Left lung (tissue), 4 donors: ENCODE measurements at regions not wholly inside any gene's neighbourhood (a gene's known extent, or its start where the extent isn't known, plus 50 kb on each side); places are given as distances from the start of the nearest gene placed in this dataset.

Experiments used
- ATAC-seq: fragments of 200-7000 bp; cut with Tn5 transposase; one replicate; pipeline ENCODE4 v1.9.1; 2020; ENCODE audit warnings: moderate library complexity
- DNase-seq, 4 donors: peaks; one replicate each; pipeline ENCODE4 v3.0.0-alpha.2; 2013 to 2020
- H3K27ac ChIP-seq, 2 donors: fragments of 200-600 bp; sonication (generic) in 1 of 2; one replicate each; pipeline versions ENCODE4 v1.5.0 to v1.8.0; 2020 to 2021
- H3K27me3 ChIP-seq, 2 donors: fragments of 200-600 bp; sonication (generic) in 1 of 2; one replicate each; pipeline versions ENCODE4 v1.5.0 to v1.8.0; 2020 to 2021
- H3K36me3 ChIP-seq, 2 donors: fragments of 200-600 bp; sonication (generic) in 1 of 2; one replicate each; pipeline versions ENCODE4 v1.5.0 to v1.8.0; 2020 to 2021
- H3K4me1 ChIP-seq, 2 donors: fragments of 200-600 bp; one replicate each; pipeline ENCODE4 v1.8.0; 2021
- H3K4me3 ChIP-seq, 2 donors: fragments of 200-600 bp; sonication (generic) in 1 of 2; one replicate each; pipeline versions ENCODE4 v1.5.0 to v1.8.0; 2020 to 2021; ENCODE audit warnings: mild to moderate bottlenecking in 1 of 2
- H3K9me3 ChIP-seq, 2 donors: fragments of 200-600 bp; sonication (generic) in 1 of 2; one replicate each; pipeline versions ENCODE4 v1.5.0 to v1.8.0; 2020 to 2021
- intact Hi-C, 2 donors: fragments of 100-400 bp; cut with DNase I; formaldehyde crosslinking; loops; one replicate each; pipeline versions ENCODE4 v1.11.2 to v1.14.2; 2022
- TF ChIP-seq, protein P1 (sequence below), 2 donors: fragments of 200-600 bp; sonication (generic) in 1 of 2; IDR thresholded peaks; one replicate each; pipeline versions ENCODE4 v1.5.0 to v1.8.0; 2021; ENCODE audit warnings: antibody characterized with exemption in 2 of 2
- donor health status: DM: no; HTN: yes; CAD: no.
- donor health status: DM: no; HTN: no; CAD: no.

DNA sequence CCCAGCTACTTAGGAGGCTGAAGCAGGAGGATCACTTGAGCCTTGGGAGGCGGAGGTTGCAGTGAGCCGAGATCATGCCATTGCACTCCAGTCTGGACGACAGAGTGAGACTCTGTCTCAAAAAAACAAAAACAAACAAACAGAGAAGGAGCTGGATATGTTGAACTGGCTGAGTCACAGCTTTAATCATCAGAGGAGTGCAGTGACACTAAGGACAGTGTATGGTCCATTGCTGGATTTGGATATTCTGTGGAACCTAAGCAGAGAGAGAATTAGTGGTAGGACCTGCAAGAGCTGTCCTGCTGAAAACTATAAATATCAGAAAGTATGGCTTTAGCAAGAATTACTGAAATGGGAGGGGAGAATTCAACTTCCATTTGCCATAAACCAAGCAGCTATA, 163.0 kb upstream of the PELI2 start:
- no peaks in the 10 kb centered on the region for H3K4me1 ChIP-seq
- no peak for ATAC-seq
- no peak overlapping the region for H3K27ac ChIP-seq
- no peaks in the 10 kb centered on the region for H3K9me3 ChIP-seq
- no peak overlapping the region for H3K4me3 ChIP-seq
- intact Hi-C loops, result no loop called here
- no peaks in the 10 kb centered on the region for H3K27me3 ChIP-seq
- no peaks in the 10 kb centered on the region for H3K36me3 ChIP-seq
- TF ChIP-seq, protein P1, sequence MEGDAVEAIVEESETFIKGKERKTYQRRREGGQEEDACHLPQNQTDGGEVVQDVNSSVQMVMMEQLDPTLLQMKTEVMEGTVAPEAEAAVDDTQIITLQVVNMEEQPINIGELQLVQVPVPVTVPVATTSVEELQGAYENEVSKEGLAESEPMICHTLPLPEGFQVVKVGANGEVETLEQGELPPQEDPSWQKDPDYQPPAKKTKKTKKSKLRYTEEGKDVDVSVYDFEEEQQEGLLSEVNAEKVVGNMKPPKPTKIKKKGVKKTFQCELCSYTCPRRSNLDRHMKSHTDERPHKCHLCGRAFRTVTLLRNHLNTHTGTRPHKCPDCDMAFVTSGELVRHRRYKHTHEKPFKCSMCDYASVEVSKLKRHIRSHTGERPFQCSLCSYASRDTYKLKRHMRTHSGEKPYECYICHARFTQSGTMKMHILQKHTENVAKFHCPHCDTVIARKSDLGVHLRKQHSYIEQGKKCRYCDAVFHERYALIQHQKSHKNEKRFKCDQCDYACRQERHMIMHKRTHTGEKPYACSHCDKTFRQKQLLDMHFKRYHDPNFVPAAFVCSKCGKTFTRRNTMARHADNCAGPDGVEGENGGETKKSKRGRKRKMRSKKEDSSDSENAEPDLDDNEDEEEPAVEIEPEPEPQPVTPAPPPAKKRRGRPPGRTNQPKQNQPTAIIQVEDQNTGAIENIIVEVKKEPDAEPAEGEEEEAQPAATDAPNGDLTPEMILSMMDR (IDR thresholded peaks at IDR 0.05), result no peak
- DNase-seq, result no peak

DNA sequence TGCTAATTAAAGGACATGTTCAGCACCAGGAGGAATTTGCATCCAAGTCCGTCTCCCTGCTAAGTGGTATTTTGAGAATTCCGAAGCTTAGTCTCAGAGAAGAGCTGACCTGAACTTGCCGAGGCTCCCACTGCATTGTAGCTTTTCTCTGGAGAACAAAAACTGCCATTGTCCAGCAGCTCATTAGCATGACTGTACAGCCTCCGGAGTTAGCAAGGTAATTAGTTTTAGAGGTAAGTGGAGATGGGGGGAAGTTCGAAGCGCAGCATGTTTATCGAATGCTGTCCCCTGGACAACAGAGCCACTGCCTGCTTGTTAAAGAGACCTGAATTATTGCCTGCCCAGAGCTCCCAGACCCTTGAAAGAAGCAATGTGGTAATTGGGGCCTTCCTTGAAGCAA, 160.3 kb upstream of the PELI2 start:
- Histone ChIP-seq H3K4me3 (no peak overlapping the region), H3K27ac (no peak overlapping the region), H3K27me3 (no peaks in the 10 kb centered on the region), H3K36me3 (no peaks in the 10 kb centered on the region), H3K4me1 (no peaks in the 10 kb centered on the region), H3K9me3 (no peaks in the 10 kb centered on the region)
- TF ChIP-seq, protein P1 (IDR thresholded peaks at IDR 0.05), result no peak
- intact Hi-C loops, result no loop called here
- DNase-seq, result no peak
- no peak for ATAC-seq

DNA sequence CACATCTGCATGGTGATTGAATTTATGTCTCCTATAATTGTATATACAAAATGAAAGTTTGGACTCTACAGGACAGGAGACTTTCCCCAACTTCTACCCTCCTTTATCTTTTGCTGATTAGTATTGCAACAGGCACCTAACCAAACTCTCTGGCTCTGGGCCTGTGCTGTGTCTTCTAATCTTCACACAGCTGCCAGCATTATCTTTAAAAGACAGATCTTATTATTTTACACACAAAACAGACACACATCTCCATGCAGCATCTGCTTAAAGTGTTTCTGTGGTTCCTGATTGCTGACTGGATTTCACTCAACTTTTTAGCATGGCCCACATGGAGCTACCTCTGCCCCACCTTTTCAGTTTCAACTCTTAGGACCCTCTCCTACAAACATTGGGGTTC, 154.9 kb upstream of the PELI2 start:
- no peaks in the 10 kb centered on the region for H3K27me3 ChIP-seq
- H3K27ac ChIP-seq, result no peak overlapping the region
- no peak for ATAC-seq
- DNase-seq, result no peak
- H3K36me3 ChIP-seq, result no peaks in the 10 kb centered on the region
- H3K9me3 ChIP-seq, result no peaks in the 10 kb centered on the region
- intact Hi-C loops, result no loop called here
- H3K4me1 ChIP-seq, result no peaks in the 10 kb centered on the region
- TF ChIP-seq, protein P1 (IDR thresholded peaks at IDR 0.05), result no peak
- H3K4me3 ChIP-seq, result no peak overlapping the region

DNA sequence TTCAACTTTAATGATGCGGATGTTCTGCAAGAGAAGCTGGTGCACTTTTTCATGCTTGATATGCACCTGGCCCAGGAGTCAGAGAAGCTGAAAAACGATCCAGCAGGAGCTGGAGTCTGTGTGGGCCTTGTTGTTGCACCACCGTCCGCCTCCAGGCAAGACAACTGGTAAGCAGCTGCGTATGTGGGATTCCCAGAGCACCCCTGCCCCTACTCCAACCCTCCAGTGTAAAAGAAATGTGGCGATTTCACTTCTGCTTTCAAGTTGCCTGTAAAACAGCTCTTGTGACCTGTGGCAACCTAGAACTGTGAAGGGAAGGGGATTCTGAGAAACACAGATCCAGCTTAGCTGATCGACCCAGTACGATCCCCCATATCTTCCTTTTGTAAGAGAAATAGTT, 154.1 kb upstream of the PELI2 start:
- Histone ChIP-seq H3K4me3 (no peak overlapping the region), H3K27ac (no peak overlapping the region), H3K9me3 (no peaks in the 10 kb centered on the region), H3K27me3 (no peaks in the 10 kb centered on the region), H3K36me3 (no peaks in the 10 kb centered on the region), H3K4me1 (no peaks in the 10 kb centered on the region)
- no peak for ATAC-seq
- DNase-seq, result no peak
- TF ChIP-seq, protein P1 (IDR thresholded peaks at IDR 0.05), result no peak
- intact Hi-C loops, result no loop called here

DNA sequence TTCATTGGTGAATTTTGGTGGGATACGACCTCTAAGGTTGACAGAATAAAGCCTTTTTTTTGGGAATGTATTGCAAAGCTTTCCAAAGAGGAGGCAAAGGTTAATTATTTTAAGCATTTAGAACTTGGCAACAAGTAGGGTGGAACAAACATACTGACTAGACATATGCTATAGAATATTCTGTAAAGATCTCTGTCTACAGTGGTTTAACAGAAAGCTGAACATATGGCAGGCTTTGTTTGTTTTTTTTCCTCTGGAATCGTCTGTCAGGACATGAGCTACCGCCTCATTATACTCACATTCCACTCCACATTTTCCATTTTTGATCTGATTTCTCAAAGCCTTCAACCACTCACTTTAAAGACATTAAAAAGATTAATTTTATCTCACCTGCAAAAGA, 153.4 kb upstream of the PELI2 start:
- no peaks in the 10 kb centered on the region for H3K36me3 ChIP-seq
- no peak overlapping the region for H3K4me3 ChIP-seq
- DNase-seq, result no peak
- intact Hi-C loops, result no loop called here
- H3K4me1 ChIP-seq, result no peaks in the 10 kb centered on the region
- TF ChIP-seq, protein P1 (IDR thresholded peaks at IDR 0.05), result no peak
- no peaks in the 10 kb centered on the region for H3K27me3 ChIP-seq
- ATAC-seq, result no peak
- H3K27ac ChIP-seq, result no peak overlapping the region
- H3K9me3 ChIP-seq, result no peaks in the 10 kb centered on the region
